NT2/D1 (cell line): ENCODE measurements at regions not wholly inside any gene's neighbourhood (a gene's known extent, or its start where the extent isn't known, plus 50 kb on each side); places are given as distances from the start of the nearest gene placed in this dataset.

ENCODE experiments used
- SUZ12 ChIP-seq: IDR thresholded peaks from 2 replicates; pipeline ENCODE4 v1.6.1; 2011; ENCODE audit not compliant: insufficient read length, insufficient read depth; ENCODE audit errors: extremely low read depth
- YY1 ChIP-seq: IDR thresholded peaks from 2 replicates; pipeline ENCODE4 v1.6.1; 2011; ENCODE audit not compliant: insufficient read length, insufficient read depth
- ZNF274 ChIP-seq: IDR thresholded peaks from 2 replicates; pipeline ENCODE4 v1.6.1; 2011; ENCODE audit warnings: mild to moderate bottlenecking, low read depth, low read length

GRCh38 chr20:39736434-39737327 lies 774.5 kb downstream of the DHX35 start:
- no peak for TF ChIP-seq YY1
- TF ChIP-seq SUZ12: no peak
- no peak for TF ChIP-seq ZNF274
